Ascending aorta (tissue), 2 donors: ENCODE measurements at regions not wholly inside any gene's neighbourhood (a gene's known extent, or its start where the extent isn't known, plus 50 kb on each side); places are given as distances from the start of the nearest gene placed in this dataset.

Experiments used
- DNase-seq, 2 donors: peaks; one replicate each; pipeline ENCODE4 v3.0.0-alpha.2; 2019; ENCODE audit warnings: low spot score in 2 of 2
- H3K27ac ChIP-seq, 2 donors: fragments of 200-600 bp; sonication (generic); one replicate each; pipeline ENCODE4 v1.5.1; 2016 to 2017; ENCODE audit warnings: mild to moderate bottlenecking in 1 of 2
- H3K27me3 ChIP-seq: fragments of 200-600 bp; sonication (generic); one replicate; pipeline ENCODE4 v1.5.1; 2017
- H3K36me3 ChIP-seq, 2 donors: fragments of 200-600 bp; sonication (generic); one replicate each; pipeline ENCODE4 v1.5.1; 2016
- H3K4me1 ChIP-seq, 2 donors: fragments of 200-600 bp; sonication (generic); one replicate each; pipeline ENCODE4 v1.5.1; 2016 to 2017; ENCODE audit warnings: mild to moderate bottlenecking in 1 of 2
- H3K4me3 ChIP-seq, 2 donors: fragments of 200-600 bp; sonication (generic); one replicate each; pipeline ENCODE4 v1.5.1; 2016 to 2017; ENCODE audit warnings: mild to moderate bottlenecking in 1 of 2
- H3K9me3 ChIP-seq, 2 donors: fragments of 200-600 bp; sonication (generic); one replicate each; pipeline ENCODE4 v1.5.1; 2016
- intact Hi-C: fragments of 100-400 bp; cut with DNase I; formaldehyde crosslinking; loops from one replicate; pipeline ENCODE4 v1.15.1; 2023
- TF ChIP-seq, protein P1 (sequence below), 3 experiments: fragments of 200-600 bp in 2 of 3; fragments of 450-650 bp in 1 of 3; sonication (generic) in 2 of 3; IDR thresholded peaks; one replicate each; pipeline ENCODE4 v1.5.1; 2016 to 2019; ENCODE audit warnings: antibody characterized with exemption in 3 of 3, mild to moderate bottlenecking in 1 of 3, moderate library complexity in 1 of 3

DNA sequence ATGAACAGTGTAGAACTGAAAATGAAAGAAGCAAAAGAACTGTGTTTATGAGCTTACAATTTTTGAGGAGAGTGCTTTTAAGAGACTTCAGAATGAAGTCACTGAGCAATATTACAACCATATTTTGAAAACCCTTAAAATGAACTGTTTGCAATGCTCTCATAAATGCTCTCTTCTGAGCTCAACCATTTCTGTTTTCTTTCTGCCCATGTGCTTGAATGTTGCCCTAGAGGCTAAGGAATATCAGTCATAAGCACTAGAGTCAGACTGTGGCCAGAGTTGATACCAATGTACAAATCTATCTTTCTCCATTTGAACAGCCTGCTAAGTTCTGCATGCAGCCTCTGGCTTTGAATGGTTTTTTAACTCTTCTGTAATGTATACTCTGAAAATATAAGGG, 1092.8 kb downstream of the PCDH9 start:
- TF ChIP-seq, protein P1, sequence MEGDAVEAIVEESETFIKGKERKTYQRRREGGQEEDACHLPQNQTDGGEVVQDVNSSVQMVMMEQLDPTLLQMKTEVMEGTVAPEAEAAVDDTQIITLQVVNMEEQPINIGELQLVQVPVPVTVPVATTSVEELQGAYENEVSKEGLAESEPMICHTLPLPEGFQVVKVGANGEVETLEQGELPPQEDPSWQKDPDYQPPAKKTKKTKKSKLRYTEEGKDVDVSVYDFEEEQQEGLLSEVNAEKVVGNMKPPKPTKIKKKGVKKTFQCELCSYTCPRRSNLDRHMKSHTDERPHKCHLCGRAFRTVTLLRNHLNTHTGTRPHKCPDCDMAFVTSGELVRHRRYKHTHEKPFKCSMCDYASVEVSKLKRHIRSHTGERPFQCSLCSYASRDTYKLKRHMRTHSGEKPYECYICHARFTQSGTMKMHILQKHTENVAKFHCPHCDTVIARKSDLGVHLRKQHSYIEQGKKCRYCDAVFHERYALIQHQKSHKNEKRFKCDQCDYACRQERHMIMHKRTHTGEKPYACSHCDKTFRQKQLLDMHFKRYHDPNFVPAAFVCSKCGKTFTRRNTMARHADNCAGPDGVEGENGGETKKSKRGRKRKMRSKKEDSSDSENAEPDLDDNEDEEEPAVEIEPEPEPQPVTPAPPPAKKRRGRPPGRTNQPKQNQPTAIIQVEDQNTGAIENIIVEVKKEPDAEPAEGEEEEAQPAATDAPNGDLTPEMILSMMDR (IDR thresholded peaks at IDR 0.05), result no peak
- H3K27me3 ChIP-seq, result no peaks in the 10 kb centered on the region
- no peaks in the 10 kb centered on the region for H3K9me3 ChIP-seq
- no peaks in the 10 kb centered on the region for H3K4me1 ChIP-seq
- H3K4me3 ChIP-seq, result no peak overlapping the region
- no peak for DNase-seq
- H3K27ac ChIP-seq, result no peak overlapping the region
- intact Hi-C loops, result no loop called here
- no peaks in the 10 kb centered on the region for H3K36me3 ChIP-seq

DNA sequence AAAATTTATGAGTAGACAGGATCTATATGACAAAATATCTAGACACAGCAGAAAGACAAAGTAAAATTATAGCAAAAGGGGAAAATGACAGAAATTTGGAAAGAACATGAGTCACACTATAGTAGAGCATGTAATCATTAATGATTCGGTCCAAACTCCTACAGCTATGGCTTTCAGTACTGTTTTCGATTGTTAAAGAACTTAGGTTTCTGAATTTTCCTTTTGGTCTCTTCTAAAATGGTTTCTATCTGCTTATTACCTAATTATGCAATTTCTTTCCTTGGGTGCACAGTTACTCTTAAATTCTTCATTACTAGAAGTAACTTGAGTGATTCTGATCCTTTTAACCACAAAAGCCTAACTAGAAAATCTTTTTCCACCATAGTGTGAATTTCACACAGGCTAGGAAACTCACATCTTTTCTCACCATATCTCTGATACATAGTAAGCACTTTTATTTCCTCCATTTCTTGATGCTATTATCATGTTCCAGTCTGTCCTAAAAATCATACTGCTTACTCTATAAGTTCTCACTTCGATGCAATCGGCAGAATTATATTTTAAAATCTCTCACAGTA, 1101.4 kb downstream of the PCDH9 start:
- Histone ChIP-seq H3K4me3 (no peak overlapping the region), H3K27ac (no peak overlapping the region), H3K9me3 (no peaks in the 10 kb centered on the region), H3K27me3 (no peaks in the 10 kb centered on the region), H3K4me1 (no peaks in the 10 kb centered on the region), H3K36me3 (no peaks in the 10 kb centered on the region)
- intact Hi-C loops, result no loop called here
- TF ChIP-seq, protein P1 (IDR thresholded peaks at IDR 0.05), result no peak
- DNase-seq, result no peak

DNA sequence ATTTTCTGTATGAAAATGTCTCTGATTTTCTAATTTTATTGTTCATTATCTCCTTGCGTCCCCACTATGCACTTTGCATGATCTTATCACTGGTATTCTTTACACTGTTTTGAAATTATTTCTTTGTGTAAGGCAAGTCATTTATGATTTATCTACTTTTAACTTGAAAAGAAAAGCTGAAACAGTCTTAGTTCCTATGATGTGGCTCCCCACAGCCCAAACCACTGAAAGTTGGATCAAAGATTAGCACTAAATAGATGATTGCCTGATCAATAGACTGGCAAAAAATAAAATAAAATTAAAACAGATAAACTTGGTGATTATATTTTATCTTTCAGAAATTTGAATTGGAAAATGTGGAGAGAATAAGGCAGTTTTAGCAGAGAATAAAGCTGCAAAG, 1101.9 kb downstream of the PCDH9 start:
- Histone ChIP-seq H3K36me3 (no peaks in the 10 kb centered on the region), H3K4me3 (no peak overlapping the region), H3K4me1 (no peaks in the 10 kb centered on the region), H3K27ac (no peak overlapping the region), H3K9me3 (no peaks in the 10 kb centered on the region), H3K27me3 (no peaks in the 10 kb centered on the region)
- TF ChIP-seq, protein P1 (IDR thresholded peaks at IDR 0.05), result no peak
- intact Hi-C loops, result no loop called here
- DNase-seq, result no peak

DNA sequence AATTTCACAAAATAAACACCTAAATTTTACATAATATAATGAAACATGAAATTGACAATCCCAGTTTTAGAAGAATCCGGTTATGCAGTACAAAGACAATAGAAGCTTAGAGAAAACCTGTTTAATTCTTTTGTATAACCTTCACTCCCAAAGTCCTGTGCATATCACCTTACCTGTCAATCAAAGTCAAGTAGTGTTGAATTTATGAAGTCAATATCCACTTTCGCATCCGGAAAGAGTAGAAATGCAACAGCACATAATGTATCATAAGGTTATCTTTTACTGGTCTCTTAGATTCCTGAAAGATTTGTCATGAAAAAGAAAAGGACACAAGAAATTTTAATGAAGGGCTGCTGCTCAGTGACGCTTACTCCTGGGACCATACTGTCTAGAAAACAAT, 1112.6 kb downstream of the PCDH9 start:
- intact Hi-C loops, result no loop called here
- no peak for DNase-seq
- TF ChIP-seq, protein P1 (IDR thresholded peaks at IDR 0.05), result no peak
- Histone ChIP-seq H3K27me3 (no peaks in the 10 kb centered on the region), H3K4me3 (no peak overlapping the region), H3K27ac (no peak overlapping the region), H3K36me3 (no peaks in the 10 kb centered on the region), H3K9me3 (no peaks in the 10 kb centered on the region), H3K4me1 (no peaks in the 10 kb centered on the region)

DNA sequence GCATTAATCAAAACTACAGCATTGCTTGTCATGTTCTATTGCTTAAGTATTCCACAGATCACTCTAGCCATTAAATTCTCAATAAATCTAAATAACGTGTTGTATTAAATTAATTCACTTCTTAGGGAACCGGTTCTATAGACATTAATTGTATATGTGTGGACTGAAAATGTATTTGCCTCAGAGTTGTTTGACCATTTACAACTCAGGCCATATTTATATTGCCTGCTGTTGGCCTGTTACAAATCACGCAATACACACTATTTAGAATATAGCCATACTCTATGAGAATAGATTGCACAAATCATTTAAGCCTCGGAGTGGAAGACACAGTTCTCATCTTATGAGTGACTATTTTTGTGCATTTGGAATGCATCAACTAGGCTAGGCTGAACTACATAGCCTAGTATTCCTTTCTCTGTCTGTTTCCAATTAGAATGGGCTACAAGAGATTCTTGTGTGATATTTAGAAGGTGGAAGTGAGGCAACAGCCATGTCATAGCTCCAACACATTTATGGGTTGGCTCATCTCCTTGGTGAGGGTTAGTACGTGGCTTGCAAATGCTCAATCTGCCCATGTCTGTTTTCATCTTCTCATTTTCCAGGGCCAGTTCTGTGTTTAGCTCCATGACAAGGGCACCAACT, 1116.1 kb downstream of the PCDH9 start:
- TF ChIP-seq, protein P1 (IDR thresholded peaks at IDR 0.05), result no peak
- H3K9me3 ChIP-seq, result no peaks in the 10 kb centered on the region
- no peak overlapping the region for H3K4me3 ChIP-seq
- intact Hi-C loops, result no loop called here
- H3K27ac ChIP-seq, result no peak overlapping the region
- DNase-seq, result no peak
- no peaks in the 10 kb centered on the region for H3K36me3 ChIP-seq
- H3K4me1 ChIP-seq, result no peaks in the 10 kb centered on the region
- H3K27me3 ChIP-seq, result no peaks in the 10 kb centered on the region
